ENCODE measurements at regions not wholly inside any gene's neighbourhood (a gene's known extent, or its start where the extent isn't known, plus 50 kb on each side); places are given as distances from the start of the nearest gene placed in this dataset.

GRCh38 chr1:81299892-81300291, 500.8 kb upstream of the ADGRL2 start:
- no peaks in the 10 kb centered on the region for H3F3A ChIP-seq (ENCODE audit: insufficient read depth, low read length, poor library complexity, severe bottlenecking)
- H4K20me1 ChIP-seq (ENCODE audit: insufficient read depth) = no peaks in the 10 kb centered on the region
- H3K9ac ChIP-seq (ENCODE audit: low read length) = no peak overlapping the region
- no peak overlapping the region for H3K4me2 ChIP-seq (ENCODE audit: low read length)
- TF ChIP-seq EZH2 (IDR thresholded peaks at IDR 0.05; ENCODE audit: borderline replicate concordance, insufficient read depth, low read length, poor library complexity, severe bottlenecking) (no peak), SMC3 (conservative IDR thresholded peaks at IDR 0.05; ENCODE audit: poor library complexity) (no peak), TAF1 (IDR thresholded peaks at IDR 0.05; ENCODE audit: low read depth) (no peak), CTCF (IDR thresholded peaks at IDR 0.05; ENCODE audit: poor library complexity, severe bottlenecking) (no peak), MXI1 (conservative IDR thresholded peaks at IDR 0.05; ENCODE audit: poor library complexity, severe bottlenecking) (no peak), EP300 (conservative IDR thresholded peaks at IDR 0.05; ENCODE audit: poor library complexity, severe bottlenecking) (no peak), REST (IDR thresholded peaks at IDR 0.05; ENCODE audit: borderline replicate concordance) (no peak), POLR2AphosphoS5 (IDR thresholded peaks at IDR 0.05) (no peak), RAD21 (conservative IDR thresholded peaks at IDR 0.05) (no peak)
- H2AFZ ChIP-seq (ENCODE audit: low read depth, low read length) = no peak overlapping the region
- no peaks in the 10 kb centered on the region for H3K79me2 ChIP-seq (replicated peaks; ENCODE audit: insufficient read depth, low read length)
- no peak overlapping the region for H3K4me3 ChIP-seq (ENCODE audit: low read length)
- H3K36me3 ChIP-seq (ENCODE audit: insufficient read depth, low read length) = no peaks in the 10 kb centered on the region
- H3K9me3 ChIP-seq (ENCODE audit: low read length) = no peaks in the 10 kb centered on the region
- H3K9me2 ChIP-seq (ENCODE audit: insufficient read depth, low read length) = no peaks in the 10 kb centered on the region
- H3K27ac ChIP-seq (ENCODE audit: low read length) = no peak overlapping the region
- H3K27me3 ChIP-seq (ENCODE audit: insufficient read depth, low read depth, low read length) = no peaks in the 10 kb centered on the region

- H3K9me2 ChIP-seq (ENCODE audit: insufficient read depth, low read length) = no peaks in the 10 kb centered on the region
- H3K36me3 ChIP-seq (ENCODE audit: insufficient read depth, low read length) = no peaks in the 10 kb centered on the region
- no peak overlapping the region for H3K4me2 ChIP-seq (ENCODE audit: low read length)
- no peak overlapping the region for H3K9ac ChIP-seq (ENCODE audit: low read length)
- H2AFZ ChIP-seq (ENCODE audit: low read depth, low read length) = no peak overlapping the region
- no peaks in the 10 kb centered on the region for H3K27me3 ChIP-seq (ENCODE audit: insufficient read depth, low read depth, low read length)
- H4K20me1 ChIP-seq (ENCODE audit: insufficient read depth) = no peaks in the 10 kb centered on the region
- no peak for TF ChIP-seq TAF1 (IDR thresholded peaks at IDR 0.05; ENCODE audit: low read depth)
- no peak overlapping the region for H3K4me3 ChIP-seq (ENCODE audit: low read length)
- no peaks in the 10 kb centered on the region for H3K9me3 ChIP-seq (ENCODE audit: low read length)
- H3K79me2 ChIP-seq (replicated peaks; ENCODE audit: insufficient read depth, low read length) = no peaks in the 10 kb centered on the region
- no peaks in the 10 kb centered on the region for H3F3A ChIP-seq (ENCODE audit: insufficient read depth, low read length, poor library complexity, severe bottlenecking)
- no peak overlapping the region for H3K27ac ChIP-seq (ENCODE audit: low read length)
These were observed 502.5 kb upstream of the ADGRL2 start for GRCh38 chr1:81298266-81298665.

- no peak overlapping the region for H2AFZ ChIP-seq (ENCODE audit: low read depth, low read length)
- no peaks in the 10 kb centered on the region for H4K20me1 ChIP-seq (ENCODE audit: insufficient read depth)
- no peak overlapping the region for H3K4me3 ChIP-seq (ENCODE audit: low read length)
- no peaks in the 10 kb centered on the region for H3K27me3 ChIP-seq (ENCODE audit: insufficient read depth, low read depth, low read length)
- TF ChIP-seq POLR2AphosphoS5 (IDR thresholded peaks at IDR 0.05) (no peak), MXI1 (conservative IDR thresholded peaks at IDR 0.05; ENCODE audit: poor library complexity, severe bottlenecking) (no peak), EP300 (conservative IDR thresholded peaks at IDR 0.05; ENCODE audit: poor library complexity, severe bottlenecking) (no peak), REST (IDR thresholded peaks at IDR 0.05; ENCODE audit: borderline replicate concordance) (no peak), TAF1 (IDR thresholded peaks at IDR 0.05; ENCODE audit: low read depth) (no peak), RAD21 (conservative IDR thresholded peaks at IDR 0.05) (no peak), EZH2 (IDR thresholded peaks at IDR 0.05; ENCODE audit: borderline replicate concordance, insufficient read depth, low read length, poor library complexity, severe bottlenecking) (no peak), SMC3 (conservative IDR thresholded peaks at IDR 0.05; ENCODE audit: poor library complexity) (no peak), CTCF (IDR thresholded peaks at IDR 0.05; ENCODE audit: poor library complexity, severe bottlenecking) (no peak)
- no peaks in the 10 kb centered on the region for H3K79me2 ChIP-seq (replicated peaks; ENCODE audit: insufficient read depth, low read length)
- H3K9me2 ChIP-seq (ENCODE audit: insufficient read depth, low read length) = no peaks in the 10 kb centered on the region
- H3K36me3 ChIP-seq (ENCODE audit: insufficient read depth, low read length) = no peaks in the 10 kb centered on the region
- no peak overlapping the region for H3K27ac ChIP-seq (ENCODE audit: low read length)
- H3K4me2 ChIP-seq (ENCODE audit: low read length) = no peak overlapping the region
- no peaks in the 10 kb centered on the region for H3F3A ChIP-seq (ENCODE audit: insufficient read depth, low read length, poor library complexity, severe bottlenecking)
- no peak overlapping the region for H3K9ac ChIP-seq (ENCODE audit: low read length)
- H3K9me3 ChIP-seq (ENCODE audit: low read length) = no peaks in the 10 kb centered on the region
These were observed 504.1 kb upstream of the ADGRL2 start for GRCh38 chr1:81296601-81297000.

All from neural cell (in vitro differentiated cells).